ENCODE measurements at regions not wholly inside any gene's neighbourhood (a gene's known extent, or its start where the extent isn't known, plus 50 kb on each side); places are given as distances from the start of the nearest gene placed in this dataset.

DNA sequence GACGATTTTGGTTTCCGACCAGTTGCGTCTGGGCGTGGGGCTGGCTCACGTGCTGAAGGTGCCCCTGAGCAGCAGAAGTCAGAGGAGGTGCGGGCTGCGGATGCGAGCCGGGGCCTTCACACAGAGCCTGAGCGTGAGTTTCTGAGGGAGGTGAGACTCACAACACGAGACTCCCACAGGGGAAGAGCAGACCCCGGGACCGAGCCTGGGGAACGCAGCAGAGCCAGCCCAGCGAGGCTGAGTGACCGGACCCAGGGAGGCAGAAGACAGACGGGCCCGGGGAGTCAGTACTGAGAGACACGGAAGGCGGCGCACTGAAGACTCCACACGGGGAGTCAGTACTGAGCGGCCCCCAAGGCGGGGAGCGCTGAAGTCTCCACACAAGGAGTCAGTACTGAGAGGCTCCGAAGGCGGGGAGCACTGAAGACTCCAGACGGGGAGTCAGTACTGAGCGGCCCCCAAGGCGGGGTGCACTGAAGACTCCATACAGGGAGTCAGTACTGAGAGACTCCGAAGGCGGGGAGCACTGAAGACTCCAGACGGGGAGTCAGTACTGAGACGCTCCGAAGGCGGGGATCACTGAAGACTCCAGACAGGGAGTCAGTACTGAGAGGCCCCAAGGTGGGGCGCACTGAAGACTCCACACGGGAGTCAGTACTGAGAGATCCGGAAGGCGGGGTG lies 77.8 kb downstream of the DLL1 start:
- no peak overlapping the region for H3K4me2 ChIP-seq (ENCODE audit: insufficient read depth, low read length)
- no peaks in the 10 kb centered on the region for H3K9me3 ChIP-seq (ENCODE audit: insufficient read depth, low read length, severe bottlenecking)
- no peak overlapping the region for H2AFZ ChIP-seq (ENCODE audit: low read depth, low read length)
- no peaks in the 10 kb centered on the region for H3K27me3 ChIP-seq (ENCODE audit: insufficient read depth, low read length, poor library complexity)
- no peaks in the 10 kb centered on the region for H3K36me3 ChIP-seq (ENCODE audit: insufficient read depth, low read length)
- H3K27ac ChIP-seq (ENCODE audit: low read length): no peak overlapping the region
- H3K4me1 ChIP-seq (ENCODE audit: insufficient read depth, low read length): no peaks in the 10 kb centered on the region
- TF ChIP-seq, protein P1, sequence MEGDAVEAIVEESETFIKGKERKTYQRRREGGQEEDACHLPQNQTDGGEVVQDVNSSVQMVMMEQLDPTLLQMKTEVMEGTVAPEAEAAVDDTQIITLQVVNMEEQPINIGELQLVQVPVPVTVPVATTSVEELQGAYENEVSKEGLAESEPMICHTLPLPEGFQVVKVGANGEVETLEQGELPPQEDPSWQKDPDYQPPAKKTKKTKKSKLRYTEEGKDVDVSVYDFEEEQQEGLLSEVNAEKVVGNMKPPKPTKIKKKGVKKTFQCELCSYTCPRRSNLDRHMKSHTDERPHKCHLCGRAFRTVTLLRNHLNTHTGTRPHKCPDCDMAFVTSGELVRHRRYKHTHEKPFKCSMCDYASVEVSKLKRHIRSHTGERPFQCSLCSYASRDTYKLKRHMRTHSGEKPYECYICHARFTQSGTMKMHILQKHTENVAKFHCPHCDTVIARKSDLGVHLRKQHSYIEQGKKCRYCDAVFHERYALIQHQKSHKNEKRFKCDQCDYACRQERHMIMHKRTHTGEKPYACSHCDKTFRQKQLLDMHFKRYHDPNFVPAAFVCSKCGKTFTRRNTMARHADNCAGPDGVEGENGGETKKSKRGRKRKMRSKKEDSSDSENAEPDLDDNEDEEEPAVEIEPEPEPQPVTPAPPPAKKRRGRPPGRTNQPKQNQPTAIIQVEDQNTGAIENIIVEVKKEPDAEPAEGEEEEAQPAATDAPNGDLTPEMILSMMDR (IDR thresholded peaks at IDR 0.05; ENCODE audit: borderline replicate concordance, extremely low read depth, low read length, poor library complexity, severe bottlenecking): no peak
- no peak for TF ChIP-seq EZH2 (IDR thresholded peaks at IDR 0.05; ENCODE audit: borderline replicate concordance, low read depth, low read length, severe bottlenecking)
- no peak for ATAC-seq (ENCODE audit: insufficient read depth, low read depth)
- no peak for DNase-seq
- no peaks in the 10 kb centered on the region for H3K79me2 ChIP-seq (ENCODE audit: insufficient read depth, low read length)
- H3K9ac ChIP-seq (ENCODE audit: low read depth, low read length): no peak overlapping the region
- no peaks in the 10 kb centered on the region for H4K20me1 ChIP-seq (ENCODE audit: insufficient read depth, low read length)
- H3K4me3 ChIP-seq (ENCODE audit: low read depth in 1 of 2, low read length in 2 of 2): no peak overlapping the region

DNA sequence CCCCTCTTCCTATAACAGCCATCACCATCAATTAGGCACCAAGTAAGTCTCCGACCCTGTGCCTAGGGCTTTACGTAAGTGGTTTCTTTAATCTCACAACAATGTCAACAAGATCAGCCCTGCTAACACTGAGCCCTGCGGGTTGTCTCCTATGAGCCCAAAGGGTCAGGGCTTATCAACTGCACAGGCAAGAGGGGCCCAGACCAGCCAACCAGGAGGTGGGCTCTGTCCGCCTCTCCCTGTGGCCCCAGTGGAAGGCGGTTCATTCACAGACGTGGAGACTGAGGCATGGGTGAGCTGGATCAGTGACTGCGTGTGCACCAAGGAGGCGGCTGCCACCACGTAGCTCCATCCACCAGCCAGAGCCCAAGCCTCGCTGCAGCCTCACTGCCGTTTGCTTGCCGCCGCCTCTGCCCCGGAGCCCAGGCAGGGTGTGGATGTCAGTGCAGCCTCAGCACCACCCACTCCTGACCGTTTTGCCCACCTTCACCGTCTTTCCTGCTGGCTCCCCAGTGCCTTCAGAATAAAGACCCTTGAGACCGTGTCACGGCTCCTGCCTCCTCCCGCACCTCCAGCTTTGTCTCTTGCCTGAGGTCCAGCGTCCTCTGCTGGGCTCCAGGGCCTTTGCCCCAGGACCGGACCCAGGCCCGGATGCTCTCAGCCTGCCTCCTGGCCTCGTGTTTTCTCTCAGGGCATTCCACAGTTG lies 78.7 kb downstream of the DLL1 start:
- no peak overlapping the region for H3K4me2 ChIP-seq (ENCODE audit: insufficient read depth, low read length)
- no peaks in the 10 kb centered on the region for H4K20me1 ChIP-seq (ENCODE audit: insufficient read depth, low read length)
- no peak for TF ChIP-seq EZH2 (IDR thresholded peaks at IDR 0.05; ENCODE audit: borderline replicate concordance, low read depth, low read length, severe bottlenecking)
- TF ChIP-seq, protein P1 (IDR thresholded peaks at IDR 0.05; ENCODE audit: borderline replicate concordance, extremely low read depth, low read length, poor library complexity, severe bottlenecking): no peak
- H3K4me1 ChIP-seq (ENCODE audit: insufficient read depth, low read length): no peaks in the 10 kb centered on the region
- ATAC-seq (ENCODE audit: insufficient read depth, low read depth): no peak
- no peak overlapping the region for H3K9ac ChIP-seq (ENCODE audit: low read depth, low read length)
- no peak for DNase-seq
- H3K79me2 ChIP-seq (ENCODE audit: insufficient read depth, low read length): no peaks in the 10 kb centered on the region
- H3K9me3 ChIP-seq (ENCODE audit: insufficient read depth, low read length, severe bottlenecking): no peaks in the 10 kb centered on the region
- H3K4me3 ChIP-seq (ENCODE audit: low read depth in 1 of 2, low read length in 2 of 2): no peak overlapping the region
- no peaks in the 10 kb centered on the region for H3K36me3 ChIP-seq (ENCODE audit: insufficient read depth, low read length)
- no peak overlapping the region for H3K27ac ChIP-seq (ENCODE audit: low read length)
- H2AFZ ChIP-seq (ENCODE audit: low read depth, low read length): no peak overlapping the region
- no peaks in the 10 kb centered on the region for H3K27me3 ChIP-seq (ENCODE audit: insufficient read depth, low read length, poor library complexity)

DNA sequence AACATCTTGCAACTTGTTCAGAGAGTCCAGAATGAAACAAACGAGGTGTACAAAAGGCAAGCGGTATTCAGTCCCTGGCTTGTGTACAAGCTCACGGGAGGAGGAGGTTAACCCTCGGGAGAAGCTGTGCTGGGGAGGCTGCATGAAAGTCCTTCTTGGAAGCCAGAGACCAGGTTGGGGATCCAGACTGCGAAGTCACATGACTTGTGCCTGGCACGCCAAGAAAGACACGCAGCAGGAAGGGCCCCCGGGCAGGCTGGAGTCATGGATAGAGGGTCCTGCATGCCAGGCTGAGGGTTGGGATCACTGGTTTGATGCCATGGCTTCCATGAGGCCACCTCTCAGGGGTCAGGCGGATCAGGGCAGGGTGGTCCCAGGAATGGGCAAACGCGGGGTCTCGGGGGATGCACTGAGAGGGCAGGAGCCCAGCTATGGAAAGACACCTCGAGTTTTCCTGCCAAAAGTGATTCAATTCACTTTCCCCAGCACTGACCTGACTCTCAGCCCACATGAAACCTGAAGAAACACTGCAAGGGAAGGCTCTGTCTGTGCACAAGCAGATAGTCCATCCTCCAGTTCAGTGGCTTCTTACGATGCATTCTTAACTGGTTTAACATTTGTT lies 79.4 kb downstream of the DLL1 start:
- no peak for TF ChIP-seq EZH2 (IDR thresholded peaks at IDR 0.05; ENCODE audit: borderline replicate concordance, low read depth, low read length, severe bottlenecking)
- TF ChIP-seq, protein P1 (IDR thresholded peaks at IDR 0.05; ENCODE audit: borderline replicate concordance, extremely low read depth, low read length, poor library complexity, severe bottlenecking): no peak
- no peak overlapping the region for H2AFZ ChIP-seq (ENCODE audit: low read depth, low read length)
- H3K9ac ChIP-seq (ENCODE audit: low read depth, low read length): no peak overlapping the region
- H3K27ac ChIP-seq (ENCODE audit: low read length): no peak overlapping the region
- no peak overlapping the region for H3K4me2 ChIP-seq (ENCODE audit: insufficient read depth, low read length)
- H3K79me2 ChIP-seq (ENCODE audit: insufficient read depth, low read length): no peaks in the 10 kb centered on the region
- DNase-seq: no peak
- no peak for ATAC-seq (ENCODE audit: insufficient read depth, low read depth)
- H3K36me3 ChIP-seq (ENCODE audit: insufficient read depth, low read length): no peaks in the 10 kb centered on the region
- H3K4me3 ChIP-seq (ENCODE audit: low read depth in 1 of 2, low read length in 2 of 2): no peak overlapping the region
- no peaks in the 10 kb centered on the region for H3K9me3 ChIP-seq (ENCODE audit: insufficient read depth, low read length, severe bottlenecking)
- no peaks in the 10 kb centered on the region for H3K4me1 ChIP-seq (ENCODE audit: insufficient read depth, low read length)
- no peaks in the 10 kb centered on the region for H3K27me3 ChIP-seq (ENCODE audit: insufficient read depth, low read length, poor library complexity)
- no peaks in the 10 kb centered on the region for H4K20me1 ChIP-seq (ENCODE audit: insufficient read depth, low read length)

Measured in DND-41 (cell line).